ENCODE measurements at regions not wholly inside any gene's neighbourhood (a gene's known extent, or its start where the extent isn't known, plus 50 kb on each side); places are given as distances from the start of the nearest gene placed in this dataset.
"Not testable (repeated sequence)": the region's sequence is repeated elsewhere in the genome, so short reads cannot be mapped to it uniquely, and the experiment has no call there.

DNA sequence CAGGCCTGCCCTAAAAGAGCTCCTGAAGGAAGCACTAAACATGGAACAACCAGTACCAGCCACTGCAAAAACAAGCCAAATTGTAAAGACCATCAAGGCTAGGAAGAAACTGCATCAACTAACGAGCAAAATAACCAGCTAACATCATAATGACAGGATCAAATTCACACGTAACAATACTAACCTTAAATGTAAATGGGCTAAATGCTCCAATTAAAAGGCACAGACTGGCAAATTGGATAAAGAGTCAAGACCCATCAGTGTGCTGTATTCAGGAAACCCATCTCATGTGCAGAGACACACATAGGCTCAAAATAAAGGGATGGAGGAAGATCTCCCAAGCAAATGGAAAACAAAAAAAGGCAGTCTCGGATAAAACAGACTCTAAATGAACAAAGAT, 117.7 kb upstream of the ETV3 start:
- TF ChIP-seq, protein P1, sequence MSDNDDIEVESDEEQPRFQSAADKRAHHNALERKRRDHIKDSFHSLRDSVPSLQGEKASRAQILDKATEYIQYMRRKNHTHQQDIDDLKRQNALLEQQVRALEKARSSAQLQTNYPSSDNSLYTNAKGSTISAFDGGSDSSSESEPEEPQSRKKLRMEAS (IDR thresholded peaks at IDR 0.05; ENCODE audit: insufficient read depth, insufficient read length): not testable (repeated sequence)
- not testable (repeated sequence) for TF ChIP-seq FOS (IDR thresholded peaks at IDR 0.05; ENCODE audit: borderline replicate concordance, insufficient read depth, low read length)

Measured in endothelial cell of umbilical vein (primary cell).